GM12892 (cell line): ENCODE measurements at regions not wholly inside any gene's neighbourhood (a gene's known extent, or its start where the extent isn't known, plus 50 kb on each side); places are given as distances from the start of the nearest gene placed in this dataset.

ENCODE experiments used
- POLR2A ChIP-seq: IDR thresholded peaks from 2 replicates; pipeline ENCODE4 v1.6.1; 2011; ENCODE audit warnings: low read depth, low read length, control low read depth
- POLR2AphosphoS5 ChIP-seq: IDR thresholded peaks from 2 replicates; pipeline ENCODE4 v1.6.1; 2011; ENCODE audit warnings: low read depth, low read length, control low read depth

DNA sequence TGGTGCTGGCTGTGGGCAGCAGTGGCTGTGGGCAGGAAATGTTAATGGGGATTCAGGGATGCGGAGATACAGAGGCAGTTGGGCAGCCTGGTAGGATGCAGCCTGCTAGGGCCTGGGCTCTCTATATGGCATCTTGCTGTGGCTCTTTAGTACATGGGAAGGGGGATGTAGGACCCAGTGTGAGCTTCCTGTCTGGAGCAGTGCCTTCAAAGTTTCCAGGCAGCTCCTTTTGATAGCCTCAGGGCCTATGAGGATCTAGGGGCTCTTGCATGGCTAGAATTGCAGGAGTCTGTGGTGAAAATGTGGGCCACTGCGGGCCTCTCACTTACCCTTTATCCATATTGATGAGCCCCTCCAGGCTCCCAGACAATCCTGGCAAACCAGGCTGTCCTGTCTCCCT, 213.2 kb upstream of the SNX19 start:
- TF ChIP-seq POLR2AphosphoS5: no peak
- TF ChIP-seq POLR2A: no peak
